ENCODE measurements at regions not wholly inside any gene's neighbourhood (a gene's known extent, or its start where the extent isn't known, plus 50 kb on each side); places are given as distances from the start of the nearest gene placed in this dataset.

GRCh38 chr10:118475214-118475613 is 120.2 kb downstream of the PRLHR start:
- TF ChIP-seq POLR2A (IDR thresholded peaks at IDR 0.05) (no peak), CTCF (IDR thresholded peaks at IDR 0.05) (no peak)

Measured in Peyer's patch (tissue), 4 donors.